SK-N-SH (cell line): ENCODE measurements at regions not wholly inside any gene's neighbourhood (a gene's known extent, or its start where the extent isn't known, plus 50 kb on each side); places are given as distances from the start of the nearest gene placed in this dataset.

Experiments
- CTCF ChIP-seq: fragments of 200-600 bp; sonication (generic); IDR thresholded peaks from 2 replicates; pipeline ENCODE4 v1.6.1; 2017; ENCODE audit warnings: antibody characterized with exemption, mild to moderate bottlenecking, moderate library complexity
- EZH2phosphoT487 ChIP-seq: fragments of 200-600 bp; sonication (generic); IDR thresholded peaks from 2 replicates; pipeline ENCODE4 v1.6.1; 2017; ENCODE audit warnings: low read depth, mixed run types, mild to moderate bottlenecking, antibody characterized with exemption, moderate library complexity, borderline replicate concordance
- JUND ChIP-seq: IDR thresholded peaks from 2 replicates; pipeline ENCODE4 v1.4.0; 2012
- RFX5 ChIP-seq: IDR thresholded peaks from 2 replicates; pipeline ENCODE4 v1.6.1; 2012; ENCODE audit warnings: mild to moderate bottlenecking, improper control_type of control experiment, low read length
- USF2 ChIP-seq: fragments of 150-350 bp; IDR thresholded peaks from 2 replicates; pipeline ENCODE4 v1.6.1; 2017; ENCODE audit warnings: antibody characterized with exemption, low read length, low read depth, borderline replicate concordance

- TF ChIP-seq JUND (no peak), EZH2phosphoT487 (no peak), CTCF (no peak), USF2 (no peak), RFX5 (no peak)
Measured at GRCh38 chr1:239892602-239893001, 199.1 kb upstream of the FMN2 start.
